Activated B cell treated with CpG ODN at 0.5 μM for 24 hours (primary cell): ENCODE measurements at regions not wholly inside any gene's neighbourhood (a gene's known extent, or its start where the extent isn't known, plus 50 kb on each side); places are given as distances from the start of the nearest gene placed in this dataset.

Experiments used
- ATAC-seq: fragments of 200-7000 bp; cut with Tn5 transposase; one replicate; pipeline ENCODE4 v1.10.0; 2021; ENCODE audit warnings: low read depth, mild to moderate bottlenecking, moderate library complexity
- CTCF ChIA-PET: fragments of 350-600 bp; sonication (Branson Sonifier 250); formaldehyde crosslinking; loops from one replicate; lab custom pipeline; 2021; ENCODE audit warnings: antibody characterized with exemption; lab: Charles Lee
- POLR2A ChIA-PET: fragments of 350-600 bp; sonication (Branson Sonifier 250); formaldehyde crosslinking; loops from one replicate; lab custom pipeline; 2021; ENCODE audit warnings: antibody characterized with exemption; lab: Charles Lee
- DNase-seq: peaks from one replicate; pipeline ENCODE4 v3.0.0; 2022
- H3K27ac Mint-ChIP-seq: one replicate; pipeline ENCODE4 v1.8.0; 2020; ENCODE audit warnings: mixed read lengths
- H3K27me3 Mint-ChIP-seq: one replicate; pipeline ENCODE4 v1.8.0; 2021; ENCODE audit warnings: mixed read lengths
- H3K36me3 Mint-ChIP-seq: one replicate; pipeline ENCODE4 v1.8.0; 2021; ENCODE audit warnings: low read depth, mixed read lengths
- H3K4me1 Mint-ChIP-seq: one replicate; pipeline ENCODE4 v1.8.0; 2021; ENCODE audit warnings: mixed read lengths
- H3K4me3 Mint-ChIP-seq: one replicate; pipeline ENCODE4 v1.8.0; 2020; ENCODE audit warnings: mild to moderate bottlenecking, mixed read lengths
- H3K9me3 Mint-ChIP-seq: one replicate; pipeline ENCODE4 v1.8.0; 2020; ENCODE audit warnings: mixed read lengths
- CTCF ChIP-seq: fragments of 200-600 bp; IDR thresholded peaks from one replicate; pipeline ENCODE4 v1.8.0; 2022; ENCODE audit warnings: antibody characterized with exemption, mild to moderate bottlenecking
- intact Hi-C: fragments of 100-400 bp; cut with micrococcal nuclease; formaldehyde crosslinking; loops from one replicate; pipeline ENCODE4 v1.15.1; 2024

DNA sequence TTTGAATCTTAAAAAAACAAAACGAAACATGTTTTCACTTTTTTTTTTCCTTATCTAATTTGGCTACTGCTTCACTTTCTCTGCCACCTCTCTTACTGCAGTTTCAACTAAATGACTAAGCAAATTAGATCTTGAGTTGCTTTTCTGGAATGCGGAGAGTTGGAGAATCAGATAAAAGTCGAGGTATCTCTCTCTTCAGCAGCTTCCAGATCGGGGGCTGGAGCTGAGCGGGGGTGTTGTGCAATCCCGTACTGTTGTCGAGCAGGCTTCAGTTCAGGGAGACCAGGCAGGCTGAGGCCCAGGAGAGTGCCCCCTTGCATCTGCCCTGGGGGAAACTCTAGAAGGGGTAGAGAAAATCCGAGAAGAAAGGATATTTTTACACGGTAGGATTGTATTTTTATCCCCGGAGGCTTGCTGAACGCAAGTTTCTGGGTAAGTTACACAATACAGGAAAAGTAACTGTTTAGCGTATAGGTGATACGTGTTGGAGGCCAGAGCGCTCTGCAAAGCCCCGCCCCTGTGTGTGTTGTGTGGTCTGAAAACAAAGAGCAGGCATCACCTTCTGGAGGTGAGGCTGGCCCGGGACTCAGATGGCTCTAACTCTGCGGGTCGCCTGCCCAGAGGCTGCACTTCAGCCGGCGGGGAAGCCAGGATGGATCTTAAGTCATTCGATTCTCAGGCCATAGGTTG is 116.6 kb downstream of the KLF6 start:
- Mint-ChIP-seq H3K4me3 (peak overlapping the region; percentile 42), H3K4me1 (peaks cover 20% of the 10 kb centered on the region), H3K9me3 (no peaks in the 10 kb centered on the region), H3K27ac (no peak overlapping the region), H3K27me3 (peaks cover 10% of the 10 kb centered on the region), H3K36me3 (no peaks in the 10 kb centered on the region)
- CTCF ChIA-PET, result no interaction called here
- ATAC-seq (peak; percentile 49), DNase-seq (no peak)
- no peak for TF ChIP-seq CTCF
- intact Hi-C loops, result no loop called here
- POLR2A ChIA-PET, result no interaction called here

GRCh38 chr10:3666525-3667302 is 118.3 kb downstream of the KLF6 start:
- Mint-ChIP-seq H3K4me1 (peaks cover 20% of the 10 kb centered on the region), H3K27me3 (peaks cover 10% of the 10 kb centered on the region), H3K27ac (no peak overlapping the region), H3K36me3 (no peaks in the 10 kb centered on the region), H3K4me3 (no peak overlapping the region), H3K9me3 (no peaks in the 10 kb centered on the region)
- TF ChIP-seq CTCF, result no peak
- CTCF ChIA-PET, result interaction anchor here (0.8 kb wide), 1 partner anchor 112 kb away, joined by 3 read pairs; no protein-coding TSS in a partner anchor
- DNase-seq, result no peak
- POLR2A ChIA-PET, result no interaction called here
- intact Hi-C loops, result no loop called here
- no peak for ATAC-seq

DNA sequence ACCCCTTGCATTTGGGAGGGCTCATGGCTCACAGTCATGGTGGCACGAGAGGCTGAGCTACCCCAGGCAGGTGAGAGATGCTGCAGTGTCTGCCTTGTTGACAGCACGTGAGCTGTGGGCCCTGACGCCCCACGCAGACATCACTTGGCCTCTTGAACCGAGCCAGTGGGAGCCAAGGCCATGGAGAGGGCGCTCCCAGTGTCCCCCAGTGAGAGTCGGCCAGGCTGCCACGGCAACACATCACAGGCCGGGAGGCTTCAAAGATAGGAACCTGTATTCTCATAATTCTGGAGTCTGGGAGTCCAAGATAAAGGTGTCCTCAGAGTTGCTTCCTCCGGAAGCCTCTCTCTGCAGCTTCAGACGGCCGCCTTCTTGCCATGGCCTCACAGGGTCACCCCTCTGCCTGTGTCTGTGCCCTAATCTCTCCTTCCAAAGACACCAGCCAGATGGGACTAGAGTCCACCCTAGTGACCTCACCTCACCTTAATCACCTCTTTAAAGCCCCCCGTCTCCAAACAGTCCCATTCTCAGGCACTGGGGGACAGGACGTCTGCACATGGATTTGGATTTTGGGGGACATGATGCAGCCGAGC is 119.6 kb downstream of the KLF6 start:
- ATAC-seq (no peak), DNase-seq (no peak)
- intact Hi-C loops, result no loop called here
- Mint-ChIP-seq H3K27ac (no peak overlapping the region), H3K4me1 (peaks cover 20% of the 10 kb centered on the region), H3K27me3 (peaks cover 10% of the 10 kb centered on the region), H3K36me3 (no peaks in the 10 kb centered on the region), H3K4me3 (no peak overlapping the region), H3K9me3 (no peaks in the 10 kb centered on the region)
- ChIA-PET CTCF (no interaction called here), POLR2A (interaction anchor here (0.7 kb wide), 1 partner anchor 96 kb away, joined by 3 read pairs; no protein-coding TSS in a partner anchor)
- TF ChIP-seq CTCF, result no peak

GRCh38 chr10:3662775-3663174 is 122.2 kb downstream of the KLF6 start:
- Mint-ChIP-seq H3K4me1 (peaks cover 9% of the 10 kb centered on the region), H3K27ac (no peak overlapping the region), H3K4me3 (no peak overlapping the region), H3K9me3 (no peaks in the 10 kb centered on the region), H3K27me3 (peaks cover 4% of the 10 kb centered on the region), H3K36me3 (no peaks in the 10 kb centered on the region)
- intact Hi-C loops, result no loop called here
- ChIA-PET CTCF (no interaction called here), POLR2A (interaction anchor here (0.6 kb wide), 1 partner anchor 192 kb away, joined by 4 read pairs; no protein-coding TSS in a partner anchor)
- TF ChIP-seq CTCF, result no peak
- DNase-seq (no peak), ATAC-seq (no peak)

DNA sequence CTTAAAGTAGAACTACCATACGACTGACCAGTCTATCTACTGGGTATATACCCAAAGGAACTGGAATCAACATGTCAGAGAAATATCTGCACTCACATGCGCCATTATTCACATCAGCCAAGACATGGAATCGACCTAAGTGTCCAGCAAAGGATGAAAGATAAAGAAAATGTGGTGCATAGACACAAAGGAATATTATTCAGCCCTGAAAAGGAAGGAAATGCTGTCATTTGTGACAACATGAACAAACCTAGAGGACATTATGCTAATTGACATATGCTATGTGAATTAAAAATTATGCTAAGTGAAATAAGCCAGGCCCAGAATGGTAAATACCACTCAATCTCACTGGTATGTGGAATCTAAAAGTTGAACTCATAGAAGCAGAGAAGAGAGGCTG is 123.7 kb downstream of the KLF6 start:
- CTCF ChIA-PET, result no interaction called here
- POLR2A ChIA-PET, result interaction anchor here (0.7 kb wide), 1 partner anchor 29 kb away, joined by 3 read pairs; no protein-coding TSS in a partner anchor
- ATAC-seq, result no peak
- intact Hi-C loops, result no loop called here
- no peaks in the 10 kb centered on the region for H3K27me3 Mint-ChIP-seq
- H3K4me3 Mint-ChIP-seq, result no peak overlapping the region
- no peaks in the 10 kb centered on the region for H3K36me3 Mint-ChIP-seq
- no peak for TF ChIP-seq CTCF
- no peak overlapping the region for H3K27ac Mint-ChIP-seq
- no peaks in the 10 kb centered on the region for H3K9me3 Mint-ChIP-seq
- H3K4me1 Mint-ChIP-seq, result peaks cover 2% of the 10 kb centered on the region
- no peak for DNase-seq
